ENCODE measurements at regions not wholly inside any gene's neighbourhood (a gene's known extent, or its start where the extent isn't known, plus 50 kb on each side); places are given as distances from the start of the nearest gene placed in this dataset.
"Not testable (repeated sequence)": the region's sequence is repeated elsewhere in the genome, so short reads cannot be mapped to it uniquely, and the experiment has no call there.

GRCh38 chr18:49731860-49732311 lies 81.4 kb downstream of the ACAA2 start:
- DNase-seq (no peak), ATAC-seq (no peak)
- intact Hi-C loops (cut with DNase I): loop anchor here in 1 of 2 donors (10.0 kb wide), 1 partner anchor 133 kb away; no protein-coding TSS in a partner anchor

- DNase-seq: no peak
- no peak for ATAC-seq
- intact Hi-C loops (cut with DNase I): loop anchor here in 1 of 2 donors (10.0 kb wide), 1 partner anchor 133 kb away; no protein-coding TSS in a partner anchor
These were observed 81.9 kb downstream of the ACAA2 start for GRCh38 chr18:49731421-49731841.

GRCh38 chr18:49730951-49731391 lies 82.4 kb downstream of the ACAA2 start:
- ATAC-seq (no peak), DNase-seq (no peak)
- intact Hi-C loops (cut with DNase I): loop anchor here in 1 of 2 donors (10.0 kb wide), 1 partner anchor 134 kb away; no protein-coding TSS in a partner anchor

GRCh38 chr18:49728542-49728941 lies 84.8 kb downstream of the ACAA2 start:
- no peak for ATAC-seq
- intact Hi-C loops (cut with DNase I): no loop called here

GRCh38 chr18:49727816-49728215 lies 85.5 kb downstream of the ACAA2 start:
- intact Hi-C loops (cut with DNase I): no loop called here
- ATAC-seq: no peak
- DNase-seq: no peak

More at GRCh38 chr18:49728542-49728941, 84.8 kb downstream of the ACAA2 start:
- peak; percentile 48 for DNase-seq

- no peak for ATAC-seq
- intact Hi-C loops (cut with DNase I): no loop called here
These were observed 86.7 kb downstream of the ACAA2 start for GRCh38 chr18:49726675-49726963.

GRCh38 chr18:49725809-49726674 lies 87.3 kb downstream of the ACAA2 start:
- DNase-seq: peak; percentile 72
- peak; percentile 78 to 87 for ATAC-seq
- intact Hi-C loops (cut with DNase I): no loop called here

More at GRCh38 chr18:49726675-49726963, 86.7 kb downstream of the ACAA2 start:
- DNase-seq: no peak

GRCh38 chr18:49723648-49724180 lies 89.6 kb downstream of the ACAA2 start:
- intact Hi-C loops (cut with DNase I): no loop called here
- ATAC-seq: no peak

GRCh38 chr18:49722477-49722876 lies 90.9 kb downstream of the ACAA2 start:
- ATAC-seq: no peak
- intact Hi-C loops (cut with DNase I): no loop called here
- no peak for DNase-seq

More at GRCh38 chr18:49723648-49724180, 89.6 kb downstream of the ACAA2 start:
- no peak for DNase-seq

GRCh38 chr18:49721981-49722380 lies 91.4 kb downstream of the ACAA2 start:
- intact Hi-C loops (cut with DNase I): no loop called here
- ATAC-seq: no peak
- DNase-seq: no peak

- DNase-seq; ATAC-seq; intact Hi-C loops (cut with DNase I): not testable (repeated sequence)
These were observed 92.4 kb downstream of the ACAA2 start for GRCh38 chr18:49720944-49721343.

- ATAC-seq (no peak), DNase-seq (no peak)
- intact Hi-C loops (cut with DNase I): no loop called here
These were observed 95.7 kb downstream of the ACAA2 start for GRCh38 chr18:49717617-49718016.

GRCh38 chr18:49716035-49716434 lies 97.3 kb downstream of the ACAA2 start:
- no peak for DNase-seq
- intact Hi-C loops (cut with DNase I): no loop called here
- no peak for ATAC-seq

GRCh38 chr18:49709347-49709690 lies 104.0 kb downstream of the ACAA2 start:
- ATAC-seq (no peak), DNase-seq (no peak)
- intact Hi-C loops (cut with DNase I): no loop called here

- DNase-seq: no peak
These were observed 104.5 kb downstream of the ACAA2 start for GRCh38 chr18:49708662-49709346.

GRCh38 chr18:49707599-49707998 lies 105.7 kb downstream of the ACAA2 start:
- no peak for ATAC-seq
- intact Hi-C loops (cut with DNase I): no loop called here
- DNase-seq: no peak

More at GRCh38 chr18:49708662-49709346, 104.5 kb downstream of the ACAA2 start:
- intact Hi-C loops (cut with DNase I): no loop called here
- no peak for ATAC-seq

GRCh38 chr18:49704334-49704733 lies 109.0 kb downstream of the ACAA2 start:
- intact Hi-C loops (cut with DNase I): no loop called here
- ATAC-seq: peak; percentile 63 to 83

GRCh38 chr18:49701190-49701589 lies 112.1 kb downstream of the ACAA2 start:
- intact Hi-C loops (cut with DNase I): no loop called here

More at GRCh38 chr18:49704334-49704733, 109.0 kb downstream of the ACAA2 start:
- DNase-seq: no peak

GRCh38 chr18:49699303-49699702 lies 114.0 kb downstream of the ACAA2 start:
- ATAC-seq (no peak), DNase-seq (no peak)
- intact Hi-C loops (cut with DNase I): no loop called here

More at GRCh38 chr18:49701190-49701589, 112.1 kb downstream of the ACAA2 start:
- no peak for ATAC-seq
- DNase-seq: no peak

GRCh38 chr18:49698525-49699025 lies 114.8 kb downstream of the ACAA2 start:
- DNase-seq (no peak), ATAC-seq (no peak)
- intact Hi-C loops (cut with DNase I): no loop called here

Data from left cardiac atrium (tissue), 4 donors.